MCF 10A (cell line): ENCODE measurements at regions not wholly inside any gene's neighbourhood (a gene's known extent, or its start where the extent isn't known, plus 50 kb on each side); places are given as distances from the start of the nearest gene placed in this dataset.
"Not testable (repeated sequence)": the region's sequence is repeated elsewhere in the genome, so short reads cannot be mapped to it uniquely, and the experiment has no call there.

Experiments used
- BruUV-seq: library from RNA; stranded (reverse); fragments of 400-500 nt; replicated peaks from 2 replicates; lab custom pipeline; 2021; lab: Mats Ljungman, UMichigan
- CTCF ChIA-PET: fragments of 300-600 bp; sonication (Branson Sonifier 250); formaldehyde crosslinking; extraction: SDS; loops from one replicate; lab custom pipeline; 2021; ENCODE audit warnings: antibody characterized with exemption, inconsistent platforms; lab: Yijun Ruan, JAX
- POLR2A ChIA-PET: fragments of 300-600, 350-650 bp; sonication (Branson Sonifier 250); formaldehyde crosslinking; extraction: SDS; loops from one replicate; lab custom pipeline; 2020; ENCODE audit warnings: antibody characterized with exemption, inconsistent platforms; lab: Yijun Ruan, JAX
- DNase-seq: peaks from one replicate; pipeline ENCODE4 v3.0.0-alpha.2; 2018; ENCODE audit not compliant: unreplicated experiment
- H3K27ac Mint-ChIP-seq: one replicate; pipeline ENCODE4 v1.8.0; 2022; ENCODE audit warnings: mild to moderate bottlenecking, low read depth, mixed read lengths; ENCODE audit not compliant: unreplicated experiment
- H3K27me3 Mint-ChIP-seq: one replicate; pipeline ENCODE4 v1.8.0; 2022; ENCODE audit warnings: mixed read lengths; ENCODE audit not compliant: insufficient read depth, unreplicated experiment
- H3K36me3 Mint-ChIP-seq: one replicate; pipeline ENCODE4 v1.8.0; 2022; ENCODE audit warnings: mild to moderate bottlenecking, moderate library complexity, mixed read lengths; ENCODE audit not compliant: insufficient read depth, unreplicated experiment
- H3K4me1 Mint-ChIP-seq: one replicate; pipeline ENCODE4 v1.8.0; 2022; ENCODE audit warnings: mixed read lengths; ENCODE audit not compliant: insufficient read depth, unreplicated experiment
- H3K4me3 Mint-ChIP-seq: one replicate; pipeline ENCODE4 v1.8.0; 2022; ENCODE audit warnings: mild to moderate bottlenecking, moderate library complexity, mixed read lengths; ENCODE audit not compliant: unreplicated experiment
- H3K9me3 Mint-ChIP-seq: one replicate; pipeline ENCODE4 v1.8.0; 2022; ENCODE audit warnings: mixed read lengths; ENCODE audit not compliant: unreplicated experiment
- intact Hi-C: fragments of 100-400 bp; cut with micrococcal nuclease; formaldehyde crosslinking; loops from 2 replicates; pipeline ENCODE4 v1.14.1; 2022
- TF ChIP-seq, protein P1 (sequence below): fragments of 200-600 bp; IDR thresholded peaks from one replicate; pipeline ENCODE4 v1.8.0; 2022; ENCODE audit warnings: antibody characterized with exemption, mild to moderate bottlenecking; ENCODE audit not compliant: unreplicated experiment

DNA sequence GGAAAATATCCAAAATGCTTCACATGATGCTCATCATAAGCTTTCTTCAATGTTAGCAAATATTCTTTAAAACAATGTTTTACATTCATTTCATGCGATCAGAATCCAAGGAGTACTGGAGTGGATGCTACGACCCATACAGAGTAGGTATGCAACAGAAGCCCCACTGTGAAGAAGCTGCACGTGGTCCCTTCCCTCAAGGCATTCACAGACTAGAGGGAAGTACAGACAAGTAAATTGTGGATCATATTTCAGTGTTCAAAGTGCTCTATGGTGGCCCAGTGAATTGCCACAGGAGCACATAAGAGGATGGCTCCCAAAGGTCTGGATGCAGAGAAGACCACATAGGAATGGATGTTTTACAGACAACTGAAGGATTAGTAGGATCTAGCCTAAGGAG is 789.9 kb downstream of the IGSF11 start:
- TF ChIP-seq, protein P1, sequence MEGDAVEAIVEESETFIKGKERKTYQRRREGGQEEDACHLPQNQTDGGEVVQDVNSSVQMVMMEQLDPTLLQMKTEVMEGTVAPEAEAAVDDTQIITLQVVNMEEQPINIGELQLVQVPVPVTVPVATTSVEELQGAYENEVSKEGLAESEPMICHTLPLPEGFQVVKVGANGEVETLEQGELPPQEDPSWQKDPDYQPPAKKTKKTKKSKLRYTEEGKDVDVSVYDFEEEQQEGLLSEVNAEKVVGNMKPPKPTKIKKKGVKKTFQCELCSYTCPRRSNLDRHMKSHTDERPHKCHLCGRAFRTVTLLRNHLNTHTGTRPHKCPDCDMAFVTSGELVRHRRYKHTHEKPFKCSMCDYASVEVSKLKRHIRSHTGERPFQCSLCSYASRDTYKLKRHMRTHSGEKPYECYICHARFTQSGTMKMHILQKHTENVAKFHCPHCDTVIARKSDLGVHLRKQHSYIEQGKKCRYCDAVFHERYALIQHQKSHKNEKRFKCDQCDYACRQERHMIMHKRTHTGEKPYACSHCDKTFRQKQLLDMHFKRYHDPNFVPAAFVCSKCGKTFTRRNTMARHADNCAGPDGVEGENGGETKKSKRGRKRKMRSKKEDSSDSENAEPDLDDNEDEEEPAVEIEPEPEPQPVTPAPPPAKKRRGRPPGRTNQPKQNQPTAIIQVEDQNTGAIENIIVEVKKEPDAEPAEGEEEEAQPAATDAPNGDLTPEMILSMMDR: no peak
- CTCF ChIA-PET: no interaction called here
- H3K27me3 Mint-ChIP-seq: no peaks in the 10 kb centered on the region
- POLR2A ChIA-PET: no interaction called here
- BruUV-seq: no TSS peak
- no peak for DNase-seq
- no peak overlapping the region for H3K27ac Mint-ChIP-seq
- H3K9me3 Mint-ChIP-seq: no peaks in the 10 kb centered on the region
- no peaks in the 10 kb centered on the region for H3K4me1 Mint-ChIP-seq
- intact Hi-C loops: no loop called here
- H3K4me3 Mint-ChIP-seq: no peak overlapping the region
- no peaks in the 10 kb centered on the region for H3K36me3 Mint-ChIP-seq

DNA sequence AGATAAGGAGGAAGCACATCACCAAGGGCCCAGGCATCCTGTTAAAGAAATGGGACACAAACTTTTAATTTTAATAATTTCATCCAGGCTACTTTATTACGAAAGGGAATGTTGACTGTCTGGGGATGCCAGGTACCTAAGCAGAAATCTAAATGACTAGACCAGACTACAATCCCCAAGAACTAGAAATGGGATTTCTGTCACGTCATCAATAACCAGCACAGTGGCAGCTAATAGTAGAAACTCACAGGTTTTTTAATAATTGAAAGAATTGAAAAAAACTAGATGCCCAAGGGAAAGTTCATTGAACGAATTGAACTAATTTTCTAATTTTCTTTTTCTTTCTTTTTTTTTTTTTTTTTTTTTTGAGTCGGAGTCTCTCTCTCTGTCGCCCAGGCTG is 789.3 kb downstream of the IGSF11 start:
- intact Hi-C loops: no loop called here
- H3K27ac Mint-ChIP-seq: no peak overlapping the region
- CTCF ChIA-PET: no interaction called here
- no peaks in the 10 kb centered on the region for H3K36me3 Mint-ChIP-seq
- DNase-seq: no peak
- TF ChIP-seq, protein P1: no peak
- POLR2A ChIA-PET: no interaction called here
- H3K27me3 Mint-ChIP-seq: no peaks in the 10 kb centered on the region
- no peak overlapping the region for H3K4me3 Mint-ChIP-seq
- H3K9me3 Mint-ChIP-seq: no peaks in the 10 kb centered on the region
- no peaks in the 10 kb centered on the region for H3K4me1 Mint-ChIP-seq
- BruUV-seq: no TSS peak

DNA sequence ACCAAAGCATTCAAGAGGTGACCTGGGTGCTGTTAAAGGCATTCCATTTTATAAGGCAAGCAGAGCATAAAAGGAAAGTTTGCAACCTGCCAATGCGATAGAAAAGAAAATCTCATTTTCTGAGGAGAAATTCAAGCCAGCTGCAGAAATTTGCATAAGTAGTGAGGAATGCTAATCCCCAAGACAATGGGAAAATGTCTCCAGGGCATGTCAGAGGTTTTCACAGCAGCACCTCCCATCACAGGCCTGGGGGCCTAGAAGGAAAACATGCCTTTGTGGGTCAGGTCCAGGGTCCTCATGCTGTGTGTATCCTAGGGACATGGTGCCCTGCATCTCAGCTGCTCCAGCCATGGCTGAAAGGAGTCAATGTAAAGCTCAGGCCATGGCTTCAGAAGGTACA is 775.8 kb downstream of the IGSF11 start:
- POLR2A ChIA-PET, H3K27ac Mint-ChIP-seq, H3K9me3 Mint-ChIP-seq, BruUV-seq, intact Hi-C loops, H3K36me3 Mint-ChIP-seq, H3K4me3 Mint-ChIP-seq, CTCF ChIA-PET, H3K27me3 Mint-ChIP-seq, DNase-seq: not testable (repeated sequence)
- peaks cover 17% of the 10 kb centered on the region for H3K4me1 Mint-ChIP-seq

DNA sequence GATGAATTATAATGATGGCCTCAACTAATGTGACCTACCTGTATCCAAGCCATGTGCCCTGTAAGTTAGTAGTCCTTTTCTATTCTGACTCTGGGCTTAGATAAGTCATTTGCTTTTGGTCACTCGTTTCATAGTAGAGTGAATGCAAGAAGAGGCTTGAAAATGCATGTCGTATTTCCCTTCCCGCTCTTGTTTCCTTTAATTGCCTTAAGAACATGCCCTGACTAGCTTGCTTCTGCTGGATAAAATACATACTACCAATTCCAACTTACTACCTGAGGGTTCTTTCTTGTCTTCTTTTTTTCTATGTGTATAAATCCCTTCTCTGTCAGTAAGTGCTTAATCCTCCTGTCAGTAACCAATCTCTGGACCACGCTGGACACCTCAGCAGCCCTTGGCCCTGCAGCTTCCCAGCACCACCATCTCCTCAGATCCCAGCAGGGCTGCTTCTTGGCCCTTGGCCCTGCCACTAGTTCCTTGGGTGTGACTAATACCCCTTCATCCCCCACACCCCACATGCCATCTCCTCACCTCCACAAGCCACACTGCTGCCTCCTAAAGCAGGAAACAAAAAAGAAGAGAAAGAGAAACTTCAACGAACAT is 771.7 kb downstream of the IGSF11 start:
- CTCF ChIA-PET: interaction anchor here (0.9 kb wide), 1 partner anchor 358 kb away, joined by 4 read pairs; no protein-coding TSS in a partner anchor
- DNase-seq: peak; percentile 71

More for the DNA sequence above, 771.7 kb downstream of the IGSF11 start:
- POLR2A ChIA-PET: interaction anchor here (0.7 to 1.6 kb wide), 5 partner anchors 7 to 1364 kb away, joined by 3 to 4 read pairs (median 3); no protein-coding TSS in a partner anchor
- H3K27ac Mint-ChIP-seq: peak overlapping the region; percentile 36
- TF ChIP-seq, protein P1: no peak
- intact Hi-C loops: no loop called here
- H3K27me3 Mint-ChIP-seq: no peaks in the 10 kb centered on the region
- BruUV-seq: TSS peak; percentile 69
- H3K4me1 Mint-ChIP-seq: peaks cover 22% of the 10 kb centered on the region
- H3K4me3 Mint-ChIP-seq: peak overlapping the region; percentile 35
- H3K36me3 Mint-ChIP-seq: no peaks in the 10 kb centered on the region
- H3K9me3 Mint-ChIP-seq: peaks cover 7% of the 10 kb centered on the region
